SH-SY5Y (cell line): ENCODE measurements at regions not wholly inside any gene's neighbourhood (a gene's known extent, or its start where the extent isn't known, plus 50 kb on each side); places are given as distances from the start of the nearest gene placed in this dataset.

Experiments
- GATA2 ChIP-seq: IDR thresholded peaks from 2 replicates; pipeline ENCODE4 v1.6.1; 2011; ENCODE audit warnings: mild to moderate bottlenecking, low read depth, low read length
- GATA3 ChIP-seq: IDR thresholded peaks from 2 replicates; pipeline ENCODE4 v1.6.1; 2011; ENCODE audit warnings: low read depth, mild to moderate bottlenecking, low read length, moderate library complexity

DNA sequence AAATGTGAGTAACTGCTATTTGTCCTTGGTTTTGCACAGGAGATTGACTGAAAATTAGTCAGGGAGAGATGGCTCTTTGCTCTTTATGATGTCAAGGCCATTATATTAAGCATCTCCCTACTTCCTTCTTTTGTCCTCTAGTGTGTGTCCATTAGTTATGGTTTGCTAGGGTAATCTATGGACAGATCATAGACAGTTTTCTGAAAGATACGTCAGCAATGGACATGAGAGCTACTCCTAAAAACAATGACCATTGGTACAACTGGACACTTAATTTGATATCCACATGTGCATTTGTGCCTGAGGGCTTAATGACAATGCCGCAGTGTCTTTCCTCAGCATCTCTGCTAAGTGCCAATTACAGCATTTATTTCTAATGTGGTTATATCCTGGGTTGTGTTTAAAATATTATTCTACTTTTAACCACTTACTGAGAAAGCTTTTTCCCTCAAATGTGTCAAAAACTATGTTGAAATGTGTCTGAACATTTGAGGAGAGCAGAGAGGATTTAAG is 218.2 kb upstream of the RFX3 start:
- TF ChIP-seq GATA3: 0 out of 2 replicates have a peak, but pooled peaks have one; percentile 10
- TF ChIP-seq GATA2: no peak; the same call in 1 of the 2 replicates
